Thoracic aorta (tissue), 2 donors: ENCODE measurements at regions not wholly inside any gene's neighbourhood (a gene's known extent, or its start where the extent isn't known, plus 50 kb on each side); places are given as distances from the start of the nearest gene placed in this dataset.

Experiments used
- ATAC-seq: fragments of 150-250 bp; one replicate; pipeline ENCODE4 v1.8.0; 2017; ENCODE audit warnings: low read depth; ENCODE audit not compliant: insufficient number of reproducible peaks, low FRiP score
- DNase-seq: peaks from one replicate; pipeline ENCODE4 v3.0.0-alpha.2; 2020; ENCODE audit warnings: low spot score
- H3K27ac ChIP-seq, 2 donors: fragments of 200-600 bp; sonication (generic); 1 replicate in 1 of 2; 2 replicates in 1 of 2; pipeline ENCODE4 v1.5.1; 2016; ENCODE audit warnings: mild to moderate bottlenecking in 2 of 2, moderate library complexity in 2 of 2
- H3K27me3 ChIP-seq: fragments of 200-600 bp; sonication (generic); replicated peaks from 2 replicates; pipeline ENCODE4 v1.6.0; 2016; ENCODE audit warnings: mild to moderate bottlenecking; ENCODE audit not compliant: insufficient read depth
- H3K36me3 ChIP-seq: fragments of 200-600 bp; sonication (generic); one replicate; pipeline ENCODE4 v1.5.1; 2016
- H3K4me1 ChIP-seq, 2 donors: fragments of 200-600 bp; sonication (generic); 1 replicate in 1 of 2; 2 replicates in 1 of 2; pipeline versions ENCODE4 v1.5.1 to v1.6.0; 2016; ENCODE audit warnings: low read depth in 2 of 2, mild to moderate bottlenecking in 1 of 2; ENCODE audit not compliant: control insufficient read depth in 1 of 2
- H3K4me3 ChIP-seq: fragments of 200-600 bp; sonication (generic); 2 replicates; pipeline ENCODE4 v1.5.1; 2016; ENCODE audit warnings: mild to moderate bottlenecking
- H3K9me3 ChIP-seq: fragments of 200-600 bp; sonication (generic); 2 replicates; pipeline ENCODE4 v1.5.1; 2016
- TF ChIP-seq, protein P1 (sequence below): fragments of 200-600 bp; sonication (generic); IDR thresholded peaks from one replicate; pipeline ENCODE4 v1.5.1; 2019; ENCODE audit warnings: antibody characterized with exemption

DNA sequence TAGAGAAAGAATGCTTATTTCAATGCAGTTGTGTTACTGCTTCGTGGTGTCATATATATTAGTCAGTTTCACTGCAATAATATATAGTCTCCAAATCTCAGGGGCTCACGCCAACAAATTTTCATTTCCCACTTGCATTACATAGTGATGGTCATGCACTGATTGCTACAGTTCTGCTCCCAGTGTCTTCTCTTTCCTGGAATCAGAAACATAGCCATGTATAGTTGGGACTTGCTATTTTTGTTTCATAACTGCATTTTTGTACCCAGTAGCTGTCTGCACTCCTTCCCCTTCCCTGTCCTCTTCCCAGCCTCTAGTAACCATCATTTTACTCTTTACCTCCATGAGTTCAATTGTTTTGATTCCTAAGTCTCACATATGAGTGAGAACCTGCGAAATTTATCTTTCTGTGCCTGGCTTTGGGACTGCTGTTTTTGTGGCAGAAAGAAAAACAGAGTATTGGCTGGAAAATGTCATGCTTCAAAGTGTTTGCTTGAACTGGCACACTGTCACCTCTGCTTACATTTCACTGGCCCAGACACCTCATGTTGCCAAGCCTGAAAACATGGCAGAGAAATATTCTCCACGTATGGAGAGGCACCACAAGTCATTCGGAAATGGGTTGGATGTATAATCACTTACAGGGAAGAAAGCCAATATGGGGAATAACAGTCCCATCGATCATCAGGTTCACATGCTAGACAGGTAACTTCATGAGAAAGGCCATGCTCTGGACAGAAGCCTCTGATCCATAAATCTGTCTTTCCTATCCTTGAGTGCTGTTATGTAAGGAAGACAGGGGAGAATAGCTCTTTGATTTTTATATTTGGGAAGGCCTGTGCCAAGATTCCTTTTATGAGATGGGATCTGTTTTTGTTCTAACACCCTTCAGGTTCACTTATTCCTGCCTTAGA lies 60.4 kb upstream of the BACH1 start:
- no peaks in the 10 kb centered on the region for H3K9me3 ChIP-seq
- H3K36me3 ChIP-seq: no peaks in the 10 kb centered on the region
- TF ChIP-seq, protein P1, sequence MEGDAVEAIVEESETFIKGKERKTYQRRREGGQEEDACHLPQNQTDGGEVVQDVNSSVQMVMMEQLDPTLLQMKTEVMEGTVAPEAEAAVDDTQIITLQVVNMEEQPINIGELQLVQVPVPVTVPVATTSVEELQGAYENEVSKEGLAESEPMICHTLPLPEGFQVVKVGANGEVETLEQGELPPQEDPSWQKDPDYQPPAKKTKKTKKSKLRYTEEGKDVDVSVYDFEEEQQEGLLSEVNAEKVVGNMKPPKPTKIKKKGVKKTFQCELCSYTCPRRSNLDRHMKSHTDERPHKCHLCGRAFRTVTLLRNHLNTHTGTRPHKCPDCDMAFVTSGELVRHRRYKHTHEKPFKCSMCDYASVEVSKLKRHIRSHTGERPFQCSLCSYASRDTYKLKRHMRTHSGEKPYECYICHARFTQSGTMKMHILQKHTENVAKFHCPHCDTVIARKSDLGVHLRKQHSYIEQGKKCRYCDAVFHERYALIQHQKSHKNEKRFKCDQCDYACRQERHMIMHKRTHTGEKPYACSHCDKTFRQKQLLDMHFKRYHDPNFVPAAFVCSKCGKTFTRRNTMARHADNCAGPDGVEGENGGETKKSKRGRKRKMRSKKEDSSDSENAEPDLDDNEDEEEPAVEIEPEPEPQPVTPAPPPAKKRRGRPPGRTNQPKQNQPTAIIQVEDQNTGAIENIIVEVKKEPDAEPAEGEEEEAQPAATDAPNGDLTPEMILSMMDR: no peak
- H3K27me3 ChIP-seq: no peaks in the 10 kb centered on the region
- H3K4me1 ChIP-seq: peaks cover 25 to 28% of the 10 kb centered on the region in 2 donors
- no peak overlapping the region for H3K4me3 ChIP-seq
- DNase-seq (no peak), ATAC-seq (no peak)
- H3K27ac ChIP-seq: peak overlapping the region in 1 of 2 donors; percentile 49

GRCh38 chr21:29238967-29239290 lies 59.8 kb upstream of the BACH1 start:
- Histone ChIP-seq H3K4me1 (peaks cover 25 to 28% of the 10 kb centered on the region in 2 donors), H3K36me3 (no peaks in the 10 kb centered on the region), H3K27ac (no peak overlapping the region), H3K9me3 (no peaks in the 10 kb centered on the region), H3K27me3 (no peaks in the 10 kb centered on the region), H3K4me3 (no peak overlapping the region)
- ATAC-seq (no peak), DNase-seq (no peak)
- TF ChIP-seq, protein P1: no peak

DNA sequence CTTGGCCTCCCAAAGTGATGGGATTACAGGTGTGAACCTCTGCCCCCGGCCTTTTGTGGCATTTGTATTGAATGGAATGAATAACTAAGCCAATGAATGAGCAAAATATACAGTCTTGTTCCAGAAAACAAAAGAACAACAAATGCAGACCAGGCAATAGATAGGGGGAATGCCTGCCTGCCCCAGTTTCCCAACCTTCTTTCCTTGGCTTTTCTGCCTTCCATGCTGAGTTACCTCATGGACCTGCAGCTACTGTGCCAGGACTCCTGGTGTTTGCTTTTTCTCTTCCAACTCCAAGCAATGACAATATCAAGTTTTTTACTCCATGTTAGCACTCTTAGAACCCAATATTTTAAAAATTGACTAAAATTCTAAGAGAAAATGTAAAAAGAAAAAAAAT lies 58.6 kb upstream of the BACH1 start:
- DNase-seq: no peak
- Histone ChIP-seq H3K27ac (no peak overlapping the region), H3K4me1 (peaks cover 23 to 25% of the 10 kb centered on the region in 2 donors), H3K36me3 (no peaks in the 10 kb centered on the region), H3K27me3 (no peaks in the 10 kb centered on the region), H3K4me3 (no peak overlapping the region), H3K9me3 (no peaks in the 10 kb centered on the region)
- ATAC-seq: no peak
- TF ChIP-seq, protein P1: no peak

GRCh38 chr21:29242201-29242600 lies 56.5 kb upstream of the BACH1 start:
- Histone ChIP-seq H3K36me3 (no peaks in the 10 kb centered on the region), H3K27me3 (no peaks in the 10 kb centered on the region), H3K9me3 (no peaks in the 10 kb centered on the region), H3K27ac (no peak overlapping the region), H3K4me1 (peaks cover 13 to 18% of the 10 kb centered on the region in 2 donors), H3K4me3 (no peak overlapping the region)
- TF ChIP-seq, protein P1: no peak
- no peak for DNase-seq
- no peak for ATAC-seq

- ATAC-seq (no peak), DNase-seq (no peak)
- TF ChIP-seq, protein P1: no peak
- Histone ChIP-seq H3K36me3 (no peaks in the 10 kb centered on the region), H3K9me3 (no peaks in the 10 kb centered on the region), H3K4me3 (no peak overlapping the region), H3K27me3 (no peaks in the 10 kb centered on the region), H3K4me1 (peaks cover 3 to 8% of the 10 kb centered on the region in 2 donors), H3K27ac (no peak overlapping the region)
Observed at GRCh38 chr21:29243188-29243587, 55.5 kb upstream of the BACH1 start.
